B cell (primary cell): ENCODE measurements at regions not wholly inside any gene's neighbourhood (a gene's known extent, or its start where the extent isn't known, plus 50 kb on each side); places are given as distances from the start of the nearest gene placed in this dataset.

Experiments used
- ATAC-seq: fragments of 200-7000 bp; cut with Tn5 transposase; one replicate; pipeline ENCODE4 v1.10.0; 2021; ENCODE audit warnings: low read depth, mild to moderate bottlenecking, moderate number of reproducible peaks, moderate library complexity
- CTCF ChIA-PET: fragments of 350-600 bp; sonication (Branson Sonifier 250); formaldehyde crosslinking; loops from one replicate; lab custom pipeline; 2021; ENCODE audit warnings: antibody characterized with exemption, inconsistent platforms; lab: Charles Lee
- POLR2A ChIA-PET: fragments of 350-600 bp; sonication (Branson Sonifier 250); formaldehyde crosslinking; loops from one replicate; lab custom pipeline; 2021; ENCODE audit warnings: antibody characterized with exemption; lab: Charles Lee
- DNase-seq: peaks from one replicate; pipeline ENCODE4 v3.0.0; 2013
- H2AFZ ChIP-seq: 2 replicates; pipeline ENCODE4 v1.6.1; 2012; ENCODE audit warnings: mild to moderate bottlenecking, low read depth, low read length; ENCODE audit not compliant: insufficient read depth, poor library complexity, severe bottlenecking
- H3K27ac ChIP-seq, 2 donors: 1 replicate in 1 of 2; 2 replicates in 1 of 2; pipeline ENCODE4 v1.5.1; 2012 to 2013; ENCODE audit warnings: low read length in 2 of 2, mild to moderate bottlenecking in 2 of 2, moderate library complexity in 1 of 2
- H3K27me3 ChIP-seq, 4 experiments: fragments of 200-600 bp in 1 of 4; sonication (generic) in 1 of 4; replicated peaks in 1 of 4; 1 replicate in 2 of 4; 2 replicates in 2 of 4; pipeline versions ENCODE4 v1.6.1 to v1.7.0; 2013 to 2016; ENCODE audit warnings: low read length in 3 of 4, mild to moderate bottlenecking in 2 of 4, mixed read lengths in 1 of 4, moderate library complexity in 1 of 4; ENCODE audit not compliant: insufficient read depth in 4 of 4, control insufficient read depth in 3 of 4; ENCODE audit errors: control extremely low read depth in 1 of 4
- H3K36me3 ChIP-seq, 2 experiments: replicated peaks in 1 of 2; 1 replicate in 1 of 2; 2 replicates in 1 of 2; pipeline versions ENCODE4 v1.6.1 to v1.7.1; 2013; ENCODE audit warnings: low read length in 1 of 2; ENCODE audit not compliant: insufficient read depth in 2 of 2, control insufficient read depth in 1 of 2; ENCODE audit errors: control extremely low read depth in 1 of 2, extremely low read depth in 1 of 2
- H3K4me1 ChIP-seq, 2 donors: fragments of 200-600 bp in 1 of 2; sonication (generic) in 1 of 2; 1 replicate in 1 of 2; 2 replicates in 1 of 2; pipeline versions ENCODE4 v1.5.1 to v1.6.1; 2013 to 2017; ENCODE audit warnings: low read length in 2 of 2; ENCODE audit not compliant: control insufficient read depth in 2 of 2, insufficient read depth in 2 of 2
- H3K4me2 ChIP-seq: replicated peaks from 2 replicates; pipeline ENCODE3; 2012; ENCODE audit warnings: mild to moderate bottlenecking, low read depth, low read length; ENCODE audit not compliant: poor library complexity, severe bottlenecking
- H3K4me3 ChIP-seq, 5 experiments: fragments of 200-600 bp in 1 of 5; sonication (generic) in 1 of 5; 1 replicate in 3 of 5; 2 replicates in 2 of 5; pipeline versions ENCODE4 v1.5.1 to v1.7.0; 2011 to 2016; ENCODE audit warnings: low read length in 4 of 5, mild to moderate bottlenecking in 4 of 5, low read depth in 2 of 5, control low read depth in 1 of 5, moderate library complexity in 1 of 5; ENCODE audit not compliant: insufficient read depth in 1 of 5; ENCODE audit errors: control extremely low read depth in 1 of 5, extremely low read depth in 1 of 5
- H3K79me2 ChIP-seq: fragments of 200-600 bp; sonication (generic); one replicate; pipeline ENCODE4 v1.6.0; 2016; ENCODE audit warnings: low read length; ENCODE audit not compliant: control insufficient read depth, insufficient read depth
- H3K9ac ChIP-seq: fragments of 200-600 bp; sonication (generic); 2 replicates; pipeline ENCODE4 v1.6.1; 2017; ENCODE audit warnings: mild to moderate bottlenecking, low read length, moderate library complexity
- H3K9me3 ChIP-seq, 3 donors: one replicate each; pipeline versions ENCODE4 v1.6.1 to v1.7.1; 2013; ENCODE audit warnings: low read length in 2 of 3; ENCODE audit not compliant: control insufficient read depth in 2 of 3, insufficient read depth in 1 of 3; ENCODE audit errors: control extremely low read depth in 1 of 3
- H4K20me1 ChIP-seq: 2 replicates; pipeline ENCODE4 v1.6.0; 2012; ENCODE audit warnings: mild to moderate bottlenecking, low read length; ENCODE audit not compliant: insufficient read depth, control insufficient read depth, poor library complexity, severe bottlenecking
- H3K27ac Mint-ChIP-seq: one replicate; pipeline ENCODE4 v1.8.0; 2021; ENCODE audit warnings: mixed read lengths
- H3K27me3 Mint-ChIP-seq: one replicate; pipeline ENCODE4 v1.8.0; 2021; ENCODE audit warnings: mixed read lengths
- H3K4me1 Mint-ChIP-seq: one replicate; pipeline ENCODE4 v1.8.0; 2021; ENCODE audit warnings: mixed read lengths
- H3K4me3 Mint-ChIP-seq: one replicate; pipeline ENCODE4 v1.8.0; 2021; ENCODE audit warnings: mixed read lengths
- H3K9me3 Mint-ChIP-seq: one replicate; pipeline ENCODE4 v1.8.0; 2022; ENCODE audit warnings: mixed read lengths; ENCODE audit not compliant: insufficient read depth
- EZH2 ChIP-seq: IDR thresholded peaks from 2 replicates; pipeline ENCODE4 v1.6.1; 2012; ENCODE audit warnings: borderline replicate concordance, low read depth, mild to moderate bottlenecking, moderate library complexity, low read length; ENCODE audit not compliant: insufficient read depth, poor library complexity, severe bottlenecking
- WGBS: methylation state at CpG from one replicate; pipeline ENCODE4 v1.1.5; 2013; ENCODE audit warnings: missing lambda C conversion rate; ENCODE audit not compliant: insufficient coverage; 5-methylcytosine and 5-hydroxymethylcytosine counted together
- intact Hi-C: fragments of 100-400 bp; cut with micrococcal nuclease; formaldehyde crosslinking; loops from one replicate; pipeline ENCODE4 v1.10.0; 2022
- TF ChIP-seq, protein P1 (sequence below): fragments of 200-600 bp; IDR thresholded peaks from one replicate; pipeline ENCODE4 v1.8.0; 2022; ENCODE audit warnings: antibody characterized with exemption, mild to moderate bottlenecking

DNA sequence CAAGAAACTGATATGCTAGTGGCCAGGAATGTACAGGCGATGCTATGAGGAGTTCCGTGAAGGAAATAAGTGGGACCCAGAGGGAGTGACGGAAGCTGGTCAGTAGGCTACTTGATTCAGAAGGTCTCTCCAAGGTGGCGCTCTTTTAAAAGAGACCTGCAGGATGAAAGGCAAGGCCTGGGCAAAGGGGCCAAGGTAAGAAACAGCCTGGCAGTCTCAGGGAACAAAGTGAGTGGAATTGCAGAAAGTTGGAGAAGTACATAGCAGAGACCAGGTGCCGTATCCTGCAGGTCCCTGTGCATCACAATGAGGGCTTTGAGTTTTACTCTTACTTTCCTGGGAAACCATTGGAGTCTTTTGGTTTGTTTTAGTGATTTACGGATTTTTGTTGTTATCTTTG lies 905.6 kb downstream of the BCL11B start:
- H3K36me3 ChIP-seq: no peaks in the 10 kb centered on the region
- no peaks in the 10 kb centered on the region for H3K79me2 ChIP-seq
- Mint-ChIP-seq H3K27ac (no peak overlapping the region), H3K4me1 (no peaks in the 10 kb centered on the region), H3K9me3 (peaks cover 2% of the 10 kb centered on the region), H3K4me3 (no peak overlapping the region), H3K27me3 (no peaks in the 10 kb centered on the region)
- no peak for DNase-seq
- H3K9ac ChIP-seq: no peak overlapping the region
- peaks cover 0 to 11% (median 3%) of the 10 kb centered on the region in 3 donors for H3K9me3 ChIP-seq
- H3K4me1 ChIP-seq: no peaks in the 10 kb centered on the region
- ChIA-PET CTCF (no interaction called here), POLR2A (no interaction called here)
- intact Hi-C loops: no loop called here
- H3K4me2 ChIP-seq: no peak overlapping the region
- no peaks in the 10 kb centered on the region for H3K27me3 ChIP-seq
- no peak overlapping the region for H2AFZ ChIP-seq
- no peaks in the 10 kb centered on the region for H4K20me1 ChIP-seq
- no peak overlapping the region for H3K4me3 ChIP-seq
- 92% methylated on average over 6 of the region's 6 CpGs for WGBS
- no peak overlapping the region for H3K27ac ChIP-seq
- TF ChIP-seq, protein P1, sequence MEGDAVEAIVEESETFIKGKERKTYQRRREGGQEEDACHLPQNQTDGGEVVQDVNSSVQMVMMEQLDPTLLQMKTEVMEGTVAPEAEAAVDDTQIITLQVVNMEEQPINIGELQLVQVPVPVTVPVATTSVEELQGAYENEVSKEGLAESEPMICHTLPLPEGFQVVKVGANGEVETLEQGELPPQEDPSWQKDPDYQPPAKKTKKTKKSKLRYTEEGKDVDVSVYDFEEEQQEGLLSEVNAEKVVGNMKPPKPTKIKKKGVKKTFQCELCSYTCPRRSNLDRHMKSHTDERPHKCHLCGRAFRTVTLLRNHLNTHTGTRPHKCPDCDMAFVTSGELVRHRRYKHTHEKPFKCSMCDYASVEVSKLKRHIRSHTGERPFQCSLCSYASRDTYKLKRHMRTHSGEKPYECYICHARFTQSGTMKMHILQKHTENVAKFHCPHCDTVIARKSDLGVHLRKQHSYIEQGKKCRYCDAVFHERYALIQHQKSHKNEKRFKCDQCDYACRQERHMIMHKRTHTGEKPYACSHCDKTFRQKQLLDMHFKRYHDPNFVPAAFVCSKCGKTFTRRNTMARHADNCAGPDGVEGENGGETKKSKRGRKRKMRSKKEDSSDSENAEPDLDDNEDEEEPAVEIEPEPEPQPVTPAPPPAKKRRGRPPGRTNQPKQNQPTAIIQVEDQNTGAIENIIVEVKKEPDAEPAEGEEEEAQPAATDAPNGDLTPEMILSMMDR: no peak
- no peak for TF ChIP-seq EZH2
- no peak for ATAC-seq

DNA sequence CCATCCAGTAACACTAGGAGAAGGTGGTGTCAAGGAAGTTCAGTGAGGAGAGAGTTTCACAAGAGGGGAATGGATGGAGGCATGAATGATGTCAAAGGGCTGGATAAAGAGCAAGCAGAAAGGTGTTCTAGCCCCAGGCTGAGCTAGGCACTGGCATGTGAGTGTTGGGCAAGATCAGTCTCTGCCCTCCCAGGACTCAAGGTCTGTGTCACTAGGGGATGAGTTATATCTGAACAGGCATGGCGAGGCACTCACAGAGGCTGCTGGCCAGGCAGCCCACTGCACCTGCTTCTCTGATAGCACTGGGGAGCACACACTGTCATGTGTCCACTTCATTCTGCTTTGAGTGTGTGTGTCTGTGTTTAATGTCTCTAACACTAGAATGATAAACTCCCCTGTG lies 903.8 kb downstream of the BCL11B start:
- peaks cover 0 to 11% (median 3%) of the 10 kb centered on the region in 3 donors for H3K9me3 ChIP-seq
- TF ChIP-seq, protein P1: no peak
- TF ChIP-seq EZH2: no peak
- ATAC-seq (no peak), DNase-seq (no peak)
- no peak overlapping the region for H3K4me3 ChIP-seq
- intact Hi-C loops: no loop called here
- CTCF ChIA-PET: no interaction called here
- Mint-ChIP-seq H3K9me3 (peaks cover 2% of the 10 kb centered on the region), H3K4me1 (no peaks in the 10 kb centered on the region), H3K27ac (no peak overlapping the region), H3K27me3 (no peaks in the 10 kb centered on the region), H3K4me3 (no peak overlapping the region)
- H3K79me2 ChIP-seq: no peaks in the 10 kb centered on the region
- H3K27me3 ChIP-seq: no peaks in the 10 kb centered on the region
- POLR2A ChIA-PET: no interaction called here
- WGBS: 80% methylated on average over 1 of the region's 1 CpG
- H3K9ac ChIP-seq: no peak overlapping the region
- H3K36me3 ChIP-seq: no peaks in the 10 kb centered on the region
- H3K4me1 ChIP-seq: no peaks in the 10 kb centered on the region
- H3K4me2 ChIP-seq: no peak overlapping the region
- no peak overlapping the region for H3K27ac ChIP-seq
- H2AFZ ChIP-seq: no peak overlapping the region
- H4K20me1 ChIP-seq: no peaks in the 10 kb centered on the region
